Activated B cell treated with CpG ODN at 0.5 μM for 24 hours (primary cell): ENCODE measurements at regions not wholly inside any gene's neighbourhood (a gene's known extent, or its start where the extent isn't known, plus 50 kb on each side); places are given as distances from the start of the nearest gene placed in this dataset.

Experiments
- ATAC-seq: fragments of 200-7000 bp; cut with Tn5 transposase; one replicate; pipeline ENCODE4 v1.10.0; 2021; ENCODE audit warnings: low read depth, mild to moderate bottlenecking, moderate library complexity
- CTCF ChIA-PET: fragments of 350-600 bp; sonication (Branson Sonifier 250); formaldehyde crosslinking; loops from one replicate; lab custom pipeline; 2021; ENCODE audit warnings: antibody characterized with exemption; lab: Charles Lee
- POLR2A ChIA-PET: fragments of 350-600 bp; sonication (Branson Sonifier 250); formaldehyde crosslinking; loops from one replicate; lab custom pipeline; 2021; ENCODE audit warnings: antibody characterized with exemption; lab: Charles Lee
- DNase-seq: peaks from one replicate; pipeline ENCODE4 v3.0.0; 2022
- H3K27ac Mint-ChIP-seq: one replicate; pipeline ENCODE4 v1.8.0; 2020; ENCODE audit warnings: mixed read lengths
- H3K27me3 Mint-ChIP-seq: one replicate; pipeline ENCODE4 v1.8.0; 2021; ENCODE audit warnings: mixed read lengths
- H3K36me3 Mint-ChIP-seq: one replicate; pipeline ENCODE4 v1.8.0; 2021; ENCODE audit warnings: low read depth, mixed read lengths
- H3K4me1 Mint-ChIP-seq: one replicate; pipeline ENCODE4 v1.8.0; 2021; ENCODE audit warnings: mixed read lengths
- H3K4me3 Mint-ChIP-seq: one replicate; pipeline ENCODE4 v1.8.0; 2020; ENCODE audit warnings: mild to moderate bottlenecking, mixed read lengths
- H3K9me3 Mint-ChIP-seq: one replicate; pipeline ENCODE4 v1.8.0; 2020; ENCODE audit warnings: mixed read lengths
- intact Hi-C: fragments of 100-400 bp; cut with micrococcal nuclease; formaldehyde crosslinking; loops from one replicate; pipeline ENCODE4 v1.15.1; 2024
- TF ChIP-seq, protein P1 (sequence below): fragments of 200-600 bp; IDR thresholded peaks from one replicate; pipeline ENCODE4 v1.8.0; 2022; ENCODE audit warnings: antibody characterized with exemption, mild to moderate bottlenecking

GRCh38 chr10:6327961-6328698 lies 125.4 kb downstream of the PFKFB3 start:
- DNase-seq (no peak), ATAC-seq (no peak)
- H3K9me3 Mint-ChIP-seq, result no peaks in the 10 kb centered on the region
- peaks cover 27% of the 10 kb centered on the region for H3K4me1 Mint-ChIP-seq
- peak overlapping the region; percentile 80 for H3K27ac Mint-ChIP-seq
- H3K4me3 Mint-ChIP-seq, result peak overlapping the region; percentile 61
- CTCF ChIA-PET, result interaction anchor here (1.2 to 2.7 kb wide), 3 partner anchors 8 to 73 kb away, joined by 5 to 11 read pairs (median 10); no protein-coding TSS in a partner anchor
- intact Hi-C loops, result loop anchor here (2.0 kb wide), 1 partner anchor 19 kb away; no protein-coding TSS in a partner anchor
- POLR2A ChIA-PET, result interaction anchor here (0.6 to 2.5 kb wide), 10 partner anchors 9 to 353 kb away, joined by 3 to 37 read pairs (median 5); partner anchors contain the start of gene PFKFB3
- TF ChIP-seq, protein P1, sequence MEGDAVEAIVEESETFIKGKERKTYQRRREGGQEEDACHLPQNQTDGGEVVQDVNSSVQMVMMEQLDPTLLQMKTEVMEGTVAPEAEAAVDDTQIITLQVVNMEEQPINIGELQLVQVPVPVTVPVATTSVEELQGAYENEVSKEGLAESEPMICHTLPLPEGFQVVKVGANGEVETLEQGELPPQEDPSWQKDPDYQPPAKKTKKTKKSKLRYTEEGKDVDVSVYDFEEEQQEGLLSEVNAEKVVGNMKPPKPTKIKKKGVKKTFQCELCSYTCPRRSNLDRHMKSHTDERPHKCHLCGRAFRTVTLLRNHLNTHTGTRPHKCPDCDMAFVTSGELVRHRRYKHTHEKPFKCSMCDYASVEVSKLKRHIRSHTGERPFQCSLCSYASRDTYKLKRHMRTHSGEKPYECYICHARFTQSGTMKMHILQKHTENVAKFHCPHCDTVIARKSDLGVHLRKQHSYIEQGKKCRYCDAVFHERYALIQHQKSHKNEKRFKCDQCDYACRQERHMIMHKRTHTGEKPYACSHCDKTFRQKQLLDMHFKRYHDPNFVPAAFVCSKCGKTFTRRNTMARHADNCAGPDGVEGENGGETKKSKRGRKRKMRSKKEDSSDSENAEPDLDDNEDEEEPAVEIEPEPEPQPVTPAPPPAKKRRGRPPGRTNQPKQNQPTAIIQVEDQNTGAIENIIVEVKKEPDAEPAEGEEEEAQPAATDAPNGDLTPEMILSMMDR, result no peak
- H3K36me3 Mint-ChIP-seq, result no peaks in the 10 kb centered on the region
- no peaks in the 10 kb centered on the region for H3K27me3 Mint-ChIP-seq

GRCh38 chr10:6328699-6329423 lies 126.1 kb downstream of the PFKFB3 start:
- TF ChIP-seq, protein P1, result no peak
- peaks cover 5% of the 10 kb centered on the region for H3K36me3 Mint-ChIP-seq
- peak overlapping the region; percentile 61 for H3K4me3 Mint-ChIP-seq
- ATAC-seq (peak; percentile 73), DNase-seq (peak; percentile 32)
- intact Hi-C loops, result loop anchor here (2.0 kb wide), 1 partner anchor 18 kb away; no protein-coding TSS in a partner anchor
- H3K9me3 Mint-ChIP-seq, result peaks cover 4% of the 10 kb centered on the region
- peak overlapping the region; percentile 80 for H3K27ac Mint-ChIP-seq
- POLR2A ChIA-PET, result interaction anchor here (0.6 to 2.5 kb wide), 11 partner anchors 10 to 353 kb away, joined by 3 to 37 read pairs (median 5); partner anchors contain the start of gene PFKFB3
- CTCF ChIA-PET, result interaction anchor here (0.6 to 2.7 kb wide), 4 partner anchors 9 to 75 kb away, joined by 3 to 11 read pairs (median 8); no protein-coding TSS in a partner anchor
- H3K4me1 Mint-ChIP-seq, result peaks cover 27% of the 10 kb centered on the region
- H3K27me3 Mint-ChIP-seq, result no peaks in the 10 kb centered on the region

DNA sequence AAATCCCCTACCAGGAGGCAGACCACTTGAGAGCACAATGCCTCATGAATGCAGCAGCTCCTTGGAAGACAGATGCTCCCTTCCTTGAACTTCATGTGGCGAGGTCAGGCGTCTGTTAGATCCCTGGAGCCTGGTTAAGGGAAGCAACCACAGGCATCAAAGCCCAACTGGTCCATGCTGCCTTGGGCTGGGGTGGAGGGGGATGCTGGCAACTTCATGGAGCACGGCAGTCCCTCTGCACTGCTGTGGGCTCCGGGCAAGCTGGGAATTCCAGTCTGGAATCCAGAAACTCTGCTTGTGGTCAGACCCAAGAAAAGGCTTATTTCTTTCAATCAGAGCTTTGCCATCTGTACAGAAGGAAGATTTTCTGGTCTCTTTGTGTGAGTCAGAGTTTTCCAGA lies 130.4 kb downstream of the PFKFB3 start:
- ATAC-seq (no peak), DNase-seq (no peak)
- Mint-ChIP-seq H3K9me3 (peaks cover 8% of the 10 kb centered on the region), H3K4me1 (peaks cover 20% of the 10 kb centered on the region), H3K4me3 (no peak overlapping the region), H3K36me3 (peaks cover 7% of the 10 kb centered on the region), H3K27me3 (no peaks in the 10 kb centered on the region), H3K27ac (no peak overlapping the region)
- intact Hi-C loops, result no loop called here
- POLR2A ChIA-PET, result no interaction called here
- CTCF ChIA-PET, result no interaction called here
- TF ChIP-seq, protein P1, result no peak

DNA sequence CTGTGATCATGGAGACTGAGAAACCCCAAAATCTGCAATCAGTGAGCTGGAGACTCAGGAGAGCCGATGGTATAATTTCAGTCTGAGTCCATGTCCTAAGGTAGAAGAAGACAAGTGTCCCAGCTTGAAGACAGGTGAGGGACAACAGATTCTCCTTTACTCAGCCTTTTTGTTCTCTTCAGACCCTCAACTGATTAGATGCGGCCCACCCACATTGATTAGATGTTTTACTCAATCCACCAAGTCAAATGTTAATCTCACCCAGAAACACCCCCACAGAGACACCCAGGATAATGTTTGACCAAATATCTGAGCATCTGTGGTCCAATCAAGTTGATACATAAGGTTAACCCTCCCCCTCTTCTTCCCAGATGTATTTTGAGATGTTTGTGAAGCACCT lies 131.2 kb downstream of the PFKFB3 start:
- peaks cover 7% of the 10 kb centered on the region for H3K36me3 Mint-ChIP-seq
- POLR2A ChIA-PET, result no interaction called here
- intact Hi-C loops, result no loop called here
- H3K9me3 Mint-ChIP-seq, result peaks cover 8% of the 10 kb centered on the region
- H3K27ac Mint-ChIP-seq, result no peak overlapping the region
- H3K4me3 Mint-ChIP-seq, result no peak overlapping the region
- ATAC-seq (no peak), DNase-seq (no peak)
- peaks cover 11% of the 10 kb centered on the region for H3K4me1 Mint-ChIP-seq
- no peaks in the 10 kb centered on the region for H3K27me3 Mint-ChIP-seq
- TF ChIP-seq, protein P1, result no peak
- CTCF ChIA-PET, result no interaction called here
